Mesendoderm (in vitro differentiated cells): ENCODE measurements at regions not wholly inside any gene's neighbourhood (a gene's known extent, or its start where the extent isn't known, plus 50 kb on each side); places are given as distances from the start of the nearest gene placed in this dataset.

Experiments used
- DNase-seq: peaks from one replicate; pipeline ENCODE4 v3.0.0; 2013
- H2AK5ac ChIP-seq: 2 replicates; pipeline ENCODE4 v1.6.1; 2013; ENCODE audit warnings: low read length, inconsistent platforms
- H2BK120ac ChIP-seq: 2 replicates; pipeline ENCODE4 v1.6.1; 2013; ENCODE audit warnings: low read depth, mild to moderate bottlenecking, low read length, moderate library complexity, mixed read lengths
- H2BK15ac ChIP-seq: replicated peaks from 2 replicates; pipeline ENCODE4 v1.6.1; 2013; ENCODE audit warnings: low read depth, mild to moderate bottlenecking, moderate library complexity
- H2BK5ac ChIP-seq: 2 replicates; pipeline ENCODE4 v1.6.1; 2013; ENCODE audit warnings: low read length, inconsistent platforms
- H3K18ac ChIP-seq: 2 replicates; pipeline ENCODE4 v1.6.1; 2013; ENCODE audit warnings: mild to moderate bottlenecking, low read length, mixed read lengths
- H3K23ac ChIP-seq: one replicate; pipeline ENCODE4 v1.6.1; 2013; ENCODE audit warnings: low read length
- H3K27ac ChIP-seq: 2 replicates; pipeline ENCODE4 v1.5.1; 2013; ENCODE audit warnings: low read depth, mild to moderate bottlenecking, inconsistent platforms, low read length, moderate library complexity
- H3K27me3 ChIP-seq: 2 replicates; pipeline ENCODE4 v1.6.1; 2013; ENCODE audit warnings: low read length, control low read depth, mild to moderate bottlenecking, inconsistent platforms; ENCODE audit not compliant: insufficient read depth, poor library complexity
- H3K36me3 ChIP-seq: 2 replicates; pipeline ENCODE4 v1.6.1; 2013; ENCODE audit warnings: low read length, inconsistent platforms; ENCODE audit not compliant: control insufficient read depth, insufficient read depth
- H3K4ac ChIP-seq: one replicate; pipeline ENCODE4 v1.6.1; 2013; ENCODE audit warnings: low read depth, mild to moderate bottlenecking, low read length, moderate library complexity
- H3K4me1 ChIP-seq: 2 replicates; pipeline ENCODE4 v1.6.1; 2013; ENCODE audit warnings: low read depth, low read length, inconsistent platforms; ENCODE audit not compliant: control insufficient read depth
- H3K4me2 ChIP-seq: 2 replicates; pipeline ENCODE4 v1.6.1; 2013; ENCODE audit warnings: low read length
- H3K4me3 ChIP-seq: 2 replicates; pipeline ENCODE4 v1.5.1; 2013; ENCODE audit warnings: mild to moderate bottlenecking, low read length
- H3K56ac ChIP-seq: one replicate; pipeline ENCODE4 v1.6.1; 2013; ENCODE audit warnings: low read length
- H3K79me1 ChIP-seq: 2 replicates; pipeline ENCODE4 v1.6.1; 2013; ENCODE audit warnings: low read length, inconsistent platforms
- H3K79me2 ChIP-seq: 2 replicates; pipeline ENCODE4 v1.6.1; 2013; ENCODE audit warnings: mild to moderate bottlenecking, low read length; ENCODE audit not compliant: control insufficient read depth, insufficient read depth
- H3K9ac ChIP-seq: 2 replicates; pipeline ENCODE4 v1.6.1; 2013; ENCODE audit warnings: low read length, inconsistent platforms
- H4K5ac ChIP-seq: one replicate; pipeline ENCODE4 v1.6.1; 2013; ENCODE audit warnings: low read length
- H4K8ac ChIP-seq: one replicate; pipeline ENCODE4 v1.6.1; 2013; ENCODE audit warnings: low read depth, mild to moderate bottlenecking, control low read depth, low read length, moderate library complexity
- WGBS: extraction: QIAGEN DNeasy Blood & Tissue Kit; methylation state at CpG from one replicate; pipeline ENCODE4 v1.1.7; 2013; ENCODE audit warnings: low lambda C conversion rate, missing lambda C conversion rate; ENCODE audit not compliant: insufficient coverage; ENCODE audit errors: extremely low coverage; 5-methylcytosine and 5-hydroxymethylcytosine counted together

DNA sequence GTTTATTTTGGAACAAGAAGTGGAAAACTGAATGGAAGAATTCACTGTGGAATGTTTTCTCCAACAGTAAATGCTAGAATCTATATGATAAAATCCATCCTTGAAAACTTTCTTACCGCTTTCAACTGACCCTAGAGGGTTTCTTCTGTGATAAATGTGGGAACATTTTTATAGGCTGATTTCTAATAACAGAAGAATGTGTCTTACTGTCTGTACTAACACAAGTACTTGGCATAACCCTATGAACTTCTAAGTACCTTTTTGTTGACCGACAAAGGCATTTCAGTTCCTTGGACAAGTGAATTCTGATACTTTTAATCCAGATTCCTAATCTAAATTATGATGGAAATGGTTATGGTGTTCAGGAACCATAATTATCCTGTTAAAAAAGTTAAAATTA, 1109.7 kb upstream of the FLRT2 start:
- no peak overlapping the region for H4K5ac ChIP-seq
- no peak overlapping the region for H2BK5ac ChIP-seq
- no peak overlapping the region for H3K9ac ChIP-seq
- H3K79me2 ChIP-seq: no peaks in the 10 kb centered on the region
- H2AK5ac ChIP-seq: no peak overlapping the region
- no peaks in the 10 kb centered on the region for H3K27me3 ChIP-seq
- H3K4me2 ChIP-seq: no peak overlapping the region
- no peaks in the 10 kb centered on the region for H3K4me1 ChIP-seq
- no peak overlapping the region for H3K4ac ChIP-seq
- H3K23ac ChIP-seq: no peak overlapping the region
- no peak overlapping the region for H2BK15ac ChIP-seq
- H3K36me3 ChIP-seq: no peaks in the 10 kb centered on the region
- no peak for DNase-seq
- no peak overlapping the region for H3K56ac ChIP-seq
- H4K8ac ChIP-seq: no peak overlapping the region
- H2BK120ac ChIP-seq: no peak overlapping the region
- no peak overlapping the region for H3K27ac ChIP-seq
- H3K18ac ChIP-seq: no peak overlapping the region
- WGBS: no CpG with 5 or more reads among the region's 2 CpGs
- no peak overlapping the region for H3K4me3 ChIP-seq
- H3K79me1 ChIP-seq: no peaks in the 10 kb centered on the region

DNA sequence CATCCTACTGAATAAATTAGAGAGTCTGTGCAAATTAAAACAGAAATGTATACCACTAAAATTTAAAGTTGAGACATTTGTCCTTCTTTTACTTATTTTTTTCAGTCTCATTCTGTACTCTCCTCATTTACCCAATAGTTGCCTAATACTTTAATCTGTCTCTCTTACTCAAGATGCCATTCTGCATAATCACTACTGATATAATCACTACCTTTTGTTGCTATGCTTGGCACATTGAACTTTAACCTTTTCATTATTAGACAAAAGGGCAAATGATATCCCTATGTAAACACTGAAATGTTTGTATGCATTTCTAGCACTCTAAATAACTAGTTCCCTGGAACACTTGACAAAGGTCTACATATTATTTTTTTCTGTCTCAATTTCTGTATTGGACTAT, 1108.3 kb upstream of the FLRT2 start:
- H4K8ac ChIP-seq: no peak overlapping the region
- H3K27ac ChIP-seq: no peak overlapping the region
- H3K4me3 ChIP-seq: no peak overlapping the region
- no peak overlapping the region for H2BK120ac ChIP-seq
- no peak for DNase-seq
- H3K4me1 ChIP-seq: no peaks in the 10 kb centered on the region
- no peaks in the 10 kb centered on the region for H3K27me3 ChIP-seq
- H2BK5ac ChIP-seq: no peak overlapping the region
- no peaks in the 10 kb centered on the region for H3K79me2 ChIP-seq
- H3K23ac ChIP-seq: no peak overlapping the region
- H2AK5ac ChIP-seq: no peak overlapping the region
- H3K4me2 ChIP-seq: no peak overlapping the region
- H2BK15ac ChIP-seq: no peak overlapping the region
- no peak overlapping the region for H3K56ac ChIP-seq
- no peak overlapping the region for H3K18ac ChIP-seq
- H3K79me1 ChIP-seq: no peaks in the 10 kb centered on the region
- H3K4ac ChIP-seq: no peak overlapping the region
- no peaks in the 10 kb centered on the region for H3K36me3 ChIP-seq
- H4K5ac ChIP-seq: no peak overlapping the region
- H3K9ac ChIP-seq: no peak overlapping the region

DNA sequence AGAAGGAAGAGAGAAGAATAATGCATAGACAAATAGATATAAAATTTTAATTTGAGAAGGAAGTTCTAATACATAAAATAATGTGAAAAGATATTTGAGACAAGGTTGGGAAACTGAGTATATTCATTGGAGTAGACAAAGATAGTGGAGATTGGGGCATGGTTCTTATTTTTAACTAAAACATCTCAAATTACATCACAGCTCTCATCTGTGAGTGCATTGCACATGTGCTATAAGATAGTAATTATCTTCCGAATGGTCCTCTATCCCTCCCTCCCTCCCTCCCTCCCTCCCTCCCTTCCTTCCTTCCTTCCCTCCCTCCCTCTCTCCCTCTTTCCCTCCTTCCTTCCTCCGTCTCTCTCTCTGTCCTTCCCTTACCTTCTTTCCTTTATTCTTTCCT, 1104.0 kb upstream of the FLRT2 start:
- DNase-seq: no peak
- H3K4me2 ChIP-seq: no peak overlapping the region
- H3K79me2 ChIP-seq: no peaks in the 10 kb centered on the region

DNA sequence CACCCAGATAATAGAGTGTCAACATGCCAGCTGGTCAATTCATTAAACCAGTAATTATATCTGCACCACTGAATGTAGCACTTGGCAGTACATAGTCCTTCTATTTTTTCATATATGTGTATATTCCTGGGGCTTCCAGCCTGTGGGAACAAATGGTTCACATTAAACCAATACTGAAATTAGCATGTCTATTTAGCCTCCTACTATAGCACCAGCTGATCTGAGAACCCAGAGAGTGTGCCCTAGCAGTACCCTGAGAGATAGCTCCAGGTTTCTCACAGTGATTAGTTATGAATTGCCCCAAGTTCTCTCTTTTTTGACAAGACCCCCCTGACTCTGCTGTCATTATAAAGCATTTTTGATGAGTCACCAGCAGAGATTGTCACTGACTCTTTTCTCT, 1097.3 kb upstream of the FLRT2 start:
- H3K18ac ChIP-seq: no peak overlapping the region
- H3K27me3 ChIP-seq: no peaks in the 10 kb centered on the region
- no peaks in the 10 kb centered on the region for H3K79me2 ChIP-seq
- H3K4me2 ChIP-seq: no peak overlapping the region
- no peak overlapping the region for H3K4ac ChIP-seq
- H3K56ac ChIP-seq: no peak overlapping the region
- no peak overlapping the region for H2BK5ac ChIP-seq
- no peak overlapping the region for H3K27ac ChIP-seq
- no peak overlapping the region for H3K23ac ChIP-seq
- H4K5ac ChIP-seq: no peak overlapping the region
- H3K4me1 ChIP-seq: no peaks in the 10 kb centered on the region
- no peak overlapping the region for H3K4me3 ChIP-seq
- no peaks in the 10 kb centered on the region for H3K36me3 ChIP-seq
- H4K8ac ChIP-seq: no peak overlapping the region
- H2AK5ac ChIP-seq: no peak overlapping the region
- DNase-seq: no peak
- no peaks in the 10 kb centered on the region for H3K79me1 ChIP-seq
- H2BK15ac ChIP-seq: peak overlapping the region; percentile 45
- no peak overlapping the region for H2BK120ac ChIP-seq
- no peak overlapping the region for H3K9ac ChIP-seq

More for the DNA sequence above, 1104.0 kb upstream of the FLRT2 start:
- Histone ChIP-seq H3K18ac (no peak overlapping the region), H3K4me3 (no peak overlapping the region), H3K27me3 (no peaks in the 10 kb centered on the region), H2BK15ac (no peak overlapping the region), H2BK120ac (no peak overlapping the region), H2AK5ac (no peak overlapping the region), H3K27ac (no peak overlapping the region), H3K9ac (no peak overlapping the region), H3K79me1 (no peaks in the 10 kb centered on the region), H3K4ac (no peak overlapping the region), H3K36me3 (no peaks in the 10 kb centered on the region), H3K23ac (no peak overlapping the region), H4K5ac (no peak overlapping the region), H2BK5ac (no peak overlapping the region), H4K8ac (no peak overlapping the region), H3K4me1 (no peaks in the 10 kb centered on the region), H3K56ac (no peak overlapping the region)
- WGBS: no CpG with 5 or more reads among the region's 2 CpGs

DNA sequence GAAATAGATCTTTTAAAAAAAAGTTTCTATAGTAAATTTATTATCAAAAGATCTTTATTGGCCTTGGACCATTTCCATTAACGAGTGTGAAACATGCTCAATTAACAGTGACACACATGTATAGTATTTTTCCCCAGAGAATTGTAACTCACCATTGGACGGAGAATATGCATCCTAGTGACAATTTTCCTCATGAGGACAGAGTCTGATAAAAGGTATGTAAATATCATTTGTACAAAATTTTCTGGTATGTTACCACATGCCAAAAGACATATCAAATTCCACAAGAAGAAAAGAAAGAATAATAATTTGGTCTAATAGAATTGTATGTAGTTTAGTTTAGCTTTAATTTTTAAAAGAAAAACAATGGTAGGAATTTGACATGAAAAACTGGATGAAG, 1096.0 kb upstream of the FLRT2 start:
- Histone ChIP-seq H2BK5ac (no peak overlapping the region), H3K36me3 (no peaks in the 10 kb centered on the region), H2BK15ac (no peak overlapping the region), H3K27ac (no peak overlapping the region), H2BK120ac (no peak overlapping the region), H3K18ac (no peak overlapping the region), H3K4ac (no peak overlapping the region), H3K4me3 (no peak overlapping the region), H3K4me2 (no peak overlapping the region), H4K8ac (no peak overlapping the region), H3K4me1 (no peaks in the 10 kb centered on the region), H3K27me3 (no peaks in the 10 kb centered on the region), H3K23ac (no peak overlapping the region), H4K5ac (no peak overlapping the region), H3K79me1 (no peaks in the 10 kb centered on the region), H2AK5ac (no peak overlapping the region), H3K56ac (no peak overlapping the region), H3K9ac (no peak overlapping the region), H3K79me2 (no peaks in the 10 kb centered on the region)
- DNase-seq: no peak
- no CpG with 5 or more reads among the region's 2 CpGs for WGBS

DNA sequence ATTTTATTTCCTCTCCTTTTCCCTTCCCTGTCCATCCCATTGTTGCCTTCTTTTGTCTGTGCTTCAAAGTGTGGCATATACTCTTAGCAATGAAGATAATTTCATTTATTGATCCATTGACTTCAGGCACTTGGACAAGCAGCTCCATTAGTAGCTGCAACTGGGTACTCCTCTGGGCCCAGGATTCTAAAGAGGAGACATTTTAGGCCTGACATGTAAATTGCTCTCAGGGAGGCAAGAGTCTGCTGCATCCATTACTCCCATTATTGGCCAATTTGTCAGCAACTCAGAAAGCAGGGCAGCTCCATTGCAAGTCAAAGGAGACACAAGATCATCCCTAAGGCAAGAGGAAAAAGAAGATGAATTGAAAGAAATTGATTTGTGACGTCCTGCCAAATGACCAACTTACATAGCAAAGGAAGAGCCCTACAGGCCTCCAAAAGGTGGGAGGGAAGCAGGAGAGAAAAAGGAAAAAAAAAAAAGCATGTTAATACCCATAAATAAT, 1094.1 kb upstream of the FLRT2 start:
- Histone ChIP-seq H3K18ac (no peak overlapping the region), H3K9ac (no peak overlapping the region), H2BK15ac (no peak overlapping the region), H4K8ac (no peak overlapping the region), H2BK5ac (no peak overlapping the region), H3K23ac (no peak overlapping the region), H3K27ac (no peak overlapping the region), H3K4me2 (no peak overlapping the region), H3K79me2 (no peaks in the 10 kb centered on the region), H3K79me1 (no peaks in the 10 kb centered on the region), H3K4me1 (no peaks in the 10 kb centered on the region), H3K36me3 (no peaks in the 10 kb centered on the region), H2BK120ac (no peak overlapping the region), H2AK5ac (no peak overlapping the region), H3K56ac (no peak overlapping the region), H3K4ac (no peak overlapping the region), H3K4me3 (no peak overlapping the region), H3K27me3 (no peaks in the 10 kb centered on the region), H4K5ac (no peak overlapping the region)
- no peak for DNase-seq
- no CpG with 5 or more reads among the region's 1 CpG for WGBS
